ENCODE measurements at regions not wholly inside any gene's neighbourhood (a gene's known extent, or its start where the extent isn't known, plus 50 kb on each side); places are given as distances from the start of the nearest gene placed in this dataset.
A peak's percentile ranks its signal among the peaks of the same experiment; 100 is the strongest.

DNA sequence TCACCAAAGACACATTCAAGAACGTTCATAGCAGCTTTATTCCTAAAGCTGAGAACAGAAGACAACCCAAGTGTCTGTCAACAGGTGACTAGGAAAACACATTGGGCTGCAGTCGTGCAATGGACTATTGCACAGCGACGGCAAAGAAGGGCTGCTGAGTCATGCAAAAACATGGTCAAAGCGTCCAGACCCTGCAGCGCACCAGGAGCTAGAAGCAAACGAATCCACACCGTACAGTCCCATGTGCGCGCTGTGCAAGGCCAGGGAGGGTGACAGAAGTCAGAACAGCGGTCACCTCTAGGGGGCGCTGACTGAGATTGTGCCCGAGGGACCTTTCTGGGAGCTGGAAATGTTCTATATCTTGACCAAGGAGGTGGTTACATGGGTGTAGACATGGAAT, 266.4 kb downstream of the MAF start (continued):
- TF ChIP-seq, protein P1, sequence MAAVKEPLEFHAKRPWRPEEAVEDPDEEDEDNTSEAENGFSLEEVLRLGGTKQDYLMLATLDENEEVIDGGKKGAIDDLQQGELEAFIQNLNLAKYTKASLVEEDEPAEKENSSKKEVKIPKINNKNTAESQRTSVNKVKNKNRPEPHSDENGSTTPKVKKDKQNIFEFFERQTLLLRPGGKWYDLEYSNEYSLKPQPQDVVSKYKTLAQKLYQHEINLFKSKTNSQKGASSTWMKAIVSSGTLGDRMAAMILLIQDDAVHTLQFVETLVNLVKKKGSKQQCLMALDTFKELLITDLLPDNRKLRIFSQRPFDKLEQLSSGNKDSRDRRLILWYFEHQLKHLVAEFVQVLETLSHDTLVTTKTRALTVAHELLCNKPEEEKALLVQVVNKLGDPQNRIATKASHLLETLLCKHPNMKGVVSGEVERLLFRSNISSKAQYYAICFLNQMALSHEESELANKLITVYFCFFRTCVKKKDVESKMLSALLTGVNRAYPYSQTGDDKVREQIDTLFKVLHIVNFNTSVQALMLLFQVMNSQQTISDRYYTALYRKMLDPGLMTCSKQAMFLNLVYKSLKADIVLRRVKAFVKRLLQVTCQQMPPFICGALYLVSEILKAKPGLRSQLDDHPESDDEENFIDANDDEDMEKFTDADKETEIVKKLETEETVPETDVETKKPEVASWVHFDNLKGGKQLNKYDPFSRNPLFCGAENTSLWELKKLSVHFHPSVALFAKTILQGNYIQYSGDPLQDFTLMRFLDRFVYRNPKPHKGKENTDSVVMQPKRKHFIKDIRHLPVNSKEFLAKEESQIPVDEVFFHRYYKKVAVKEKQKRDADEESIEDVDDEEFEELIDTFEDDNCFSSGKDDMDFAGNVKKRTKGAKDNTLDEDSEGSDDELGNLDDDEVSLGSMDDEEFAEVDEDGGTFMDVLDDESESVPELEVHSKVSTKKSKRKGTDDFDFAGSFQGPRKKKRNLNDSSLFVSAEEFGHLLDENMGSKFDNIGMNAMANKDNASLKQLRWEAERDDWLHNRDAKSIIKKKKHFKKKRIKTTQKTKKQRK (IDR thresholded peaks at IDR 0.05; ENCODE audit: borderline replicate concordance, low read depth, low read length) = no peak
- TF ChIP-seq ZNF174 (CRISPR knock-in tag; IDR thresholded peaks at IDR 0.05) (no peak), RAD21 (CRISPR knock-in tag; conservative IDR thresholded peaks at IDR 0.05 in 1 of 2, IDR thresholded peaks at IDR 0.05 in 1 of 2) (peak in 1 of 2 experiments; percentile 48; a peak in 1 of 4 replicates), ZNF175 (CRISPR knock-in tag; IDR thresholded peaks at IDR 0.05; ENCODE audit: low read depth) (no peak), SMARCA4 (IDR thresholded peaks at IDR 0.05) (no peak), ZNF76 (CRISPR knock-in tag; IDR thresholded peaks at IDR 0.05; ENCODE audit: borderline replicate concordance) (no peak), SMC3 (conservative IDR thresholded peaks at IDR 0.05; ENCODE audit: insufficient read depth, low read depth, low read length) (peak; percentile 37; the same call in 1 of the 2 replicates), CREM (IDR thresholded peaks at IDR 0.05; ENCODE audit: low read depth) (0 out of 2 replicates have a peak, but pooled peaks have one; percentile 8), KDM2B (CRISPR knock-in tag; IDR thresholded peaks at IDR 0.05) (no peak)
- TF ChIP-seq, protein P2, sequence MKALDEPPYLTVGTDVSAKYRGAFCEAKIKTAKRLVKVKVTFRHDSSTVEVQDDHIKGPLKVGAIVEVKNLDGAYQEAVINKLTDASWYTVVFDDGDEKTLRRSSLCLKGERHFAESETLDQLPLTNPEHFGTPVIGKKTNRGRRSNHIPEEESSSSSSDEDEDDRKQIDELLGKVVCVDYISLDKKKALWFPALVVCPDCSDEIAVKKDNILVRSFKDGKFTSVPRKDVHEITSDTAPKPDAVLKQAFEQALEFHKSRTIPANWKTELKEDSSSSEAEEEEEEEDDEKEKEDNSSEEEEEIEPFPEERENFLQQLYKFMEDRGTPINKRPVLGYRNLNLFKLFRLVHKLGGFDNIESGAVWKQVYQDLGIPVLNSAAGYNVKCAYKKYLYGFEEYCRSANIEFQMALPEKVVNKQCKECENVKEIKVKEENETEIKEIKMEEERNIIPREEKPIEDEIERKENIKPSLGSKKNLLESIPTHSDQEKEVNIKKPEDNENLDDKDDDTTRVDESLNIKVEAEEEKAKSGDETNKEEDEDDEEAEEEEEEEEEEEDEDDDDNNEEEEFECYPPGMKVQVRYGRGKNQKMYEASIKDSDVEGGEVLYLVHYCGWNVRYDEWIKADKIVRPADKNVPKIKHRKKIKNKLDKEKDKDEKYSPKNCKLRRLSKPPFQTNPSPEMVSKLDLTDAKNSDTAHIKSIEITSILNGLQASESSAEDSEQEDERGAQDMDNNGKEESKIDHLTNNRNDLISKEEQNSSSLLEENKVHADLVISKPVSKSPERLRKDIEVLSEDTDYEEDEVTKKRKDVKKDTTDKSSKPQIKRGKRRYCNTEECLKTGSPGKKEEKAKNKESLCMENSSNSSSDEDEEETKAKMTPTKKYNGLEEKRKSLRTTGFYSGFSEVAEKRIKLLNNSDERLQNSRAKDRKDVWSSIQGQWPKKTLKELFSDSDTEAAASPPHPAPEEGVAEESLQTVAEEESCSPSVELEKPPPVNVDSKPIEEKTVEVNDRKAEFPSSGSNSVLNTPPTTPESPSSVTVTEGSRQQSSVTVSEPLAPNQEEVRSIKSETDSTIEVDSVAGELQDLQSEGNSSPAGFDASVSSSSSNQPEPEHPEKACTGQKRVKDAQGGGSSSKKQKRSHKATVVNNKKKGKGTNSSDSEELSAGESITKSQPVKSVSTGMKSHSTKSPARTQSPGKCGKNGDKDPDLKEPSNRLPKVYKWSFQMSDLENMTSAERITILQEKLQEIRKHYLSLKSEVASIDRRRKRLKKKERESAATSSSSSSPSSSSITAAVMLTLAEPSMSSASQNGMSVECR (CRISPR knock-in tag; IDR thresholded peaks at IDR 0.05) = no peak
- TF ChIP-seq, protein P3, sequence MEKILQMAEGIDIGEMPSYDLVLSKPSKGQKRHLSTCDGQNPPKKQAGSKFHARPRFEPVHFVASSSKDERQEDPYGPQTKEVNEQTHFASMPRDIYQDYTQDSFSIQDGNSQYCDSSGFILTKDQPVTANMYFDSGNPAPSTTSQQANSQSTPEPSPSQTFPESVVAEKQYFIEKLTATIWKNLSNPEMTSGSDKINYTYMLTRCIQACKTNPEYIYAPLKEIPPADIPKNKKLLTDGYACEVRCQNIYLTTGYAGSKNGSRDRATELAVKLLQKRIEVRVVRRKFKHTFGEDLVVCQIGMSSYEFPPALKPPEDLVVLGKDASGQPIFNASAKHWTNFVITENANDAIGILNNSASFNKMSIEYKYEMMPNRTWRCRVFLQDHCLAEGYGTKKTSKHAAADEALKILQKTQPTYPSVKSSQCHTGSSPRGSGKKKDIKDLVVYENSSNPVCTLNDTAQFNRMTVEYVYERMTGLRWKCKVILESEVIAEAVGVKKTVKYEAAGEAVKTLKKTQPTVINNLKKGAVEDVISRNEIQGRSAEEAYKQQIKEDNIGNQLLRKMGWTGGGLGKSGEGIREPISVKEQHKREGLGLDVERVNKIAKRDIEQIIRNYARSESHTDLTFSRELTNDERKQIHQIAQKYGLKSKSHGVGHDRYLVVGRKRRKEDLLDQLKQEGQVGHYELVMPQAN (IDR thresholded peaks at IDR 0.05; ENCODE audit: borderline replicate concordance) = no peak
- TF ChIP-seq, protein P4, sequence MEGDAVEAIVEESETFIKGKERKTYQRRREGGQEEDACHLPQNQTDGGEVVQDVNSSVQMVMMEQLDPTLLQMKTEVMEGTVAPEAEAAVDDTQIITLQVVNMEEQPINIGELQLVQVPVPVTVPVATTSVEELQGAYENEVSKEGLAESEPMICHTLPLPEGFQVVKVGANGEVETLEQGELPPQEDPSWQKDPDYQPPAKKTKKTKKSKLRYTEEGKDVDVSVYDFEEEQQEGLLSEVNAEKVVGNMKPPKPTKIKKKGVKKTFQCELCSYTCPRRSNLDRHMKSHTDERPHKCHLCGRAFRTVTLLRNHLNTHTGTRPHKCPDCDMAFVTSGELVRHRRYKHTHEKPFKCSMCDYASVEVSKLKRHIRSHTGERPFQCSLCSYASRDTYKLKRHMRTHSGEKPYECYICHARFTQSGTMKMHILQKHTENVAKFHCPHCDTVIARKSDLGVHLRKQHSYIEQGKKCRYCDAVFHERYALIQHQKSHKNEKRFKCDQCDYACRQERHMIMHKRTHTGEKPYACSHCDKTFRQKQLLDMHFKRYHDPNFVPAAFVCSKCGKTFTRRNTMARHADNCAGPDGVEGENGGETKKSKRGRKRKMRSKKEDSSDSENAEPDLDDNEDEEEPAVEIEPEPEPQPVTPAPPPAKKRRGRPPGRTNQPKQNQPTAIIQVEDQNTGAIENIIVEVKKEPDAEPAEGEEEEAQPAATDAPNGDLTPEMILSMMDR (IDR thresholded peaks at IDR 0.05 in 2 of 3, conservative IDR thresholded peaks at IDR 0.05 in 1 of 3; ENCODE audit: insufficient read depth in 2 of 3, low read depth in 1 of 3, low read length in 3 of 3) = peak; percentile 63 to 87 (median 69)
- TF ChIP-seq, protein P5, sequence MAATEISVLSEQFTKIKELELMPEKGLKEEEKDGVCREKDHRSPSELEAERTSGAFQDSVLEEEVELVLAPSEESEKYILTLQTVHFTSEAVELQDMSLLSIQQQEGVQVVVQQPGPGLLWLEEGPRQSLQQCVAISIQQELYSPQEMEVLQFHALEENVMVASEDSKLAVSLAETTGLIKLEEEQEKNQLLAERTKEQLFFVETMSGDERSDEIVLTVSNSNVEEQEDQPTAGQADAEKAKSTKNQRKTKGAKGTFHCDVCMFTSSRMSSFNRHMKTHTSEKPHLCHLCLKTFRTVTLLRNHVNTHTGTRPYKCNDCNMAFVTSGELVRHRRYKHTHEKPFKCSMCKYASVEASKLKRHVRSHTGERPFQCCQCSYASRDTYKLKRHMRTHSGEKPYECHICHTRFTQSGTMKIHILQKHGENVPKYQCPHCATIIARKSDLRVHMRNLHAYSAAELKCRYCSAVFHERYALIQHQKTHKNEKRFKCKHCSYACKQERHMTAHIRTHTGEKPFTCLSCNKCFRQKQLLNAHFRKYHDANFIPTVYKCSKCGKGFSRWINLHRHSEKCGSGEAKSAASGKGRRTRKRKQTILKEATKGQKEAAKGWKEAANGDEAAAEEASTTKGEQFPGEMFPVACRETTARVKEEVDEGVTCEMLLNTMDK (IDR thresholded peaks at IDR 0.05; ENCODE audit: borderline replicate concordance, insufficient read depth, low read depth, low read length, poor library complexity, severe bottlenecking) = peak; percentile 60
